LNCAP (cell line): ENCODE measurements at regions not wholly inside any gene's neighbourhood (a gene's known extent, or its start where the extent isn't known, plus 50 kb on each side); places are given as distances from the start of the nearest gene placed in this dataset.

Experiments
- CTCF ChIP-seq: fragments of 450-650 bp; IDR thresholded peaks from 2 replicates; pipeline ENCODE4 v1.5.1; 2017; ENCODE audit warnings: mild to moderate bottlenecking

GRCh38 chr11:24386546-24387397, 110.1 kb upstream of the LUZP2 start:
- peak; percentile 44; the same call in 1 of the 2 replicates for TF ChIP-seq CTCF

GRCh38 chr11:24389575-24389974, 107.3 kb upstream of the LUZP2 start:
- no peak for TF ChIP-seq CTCF

- no peak for TF ChIP-seq CTCF
Measured at GRCh38 chr11:24390016-24390415, 106.8 kb upstream of the LUZP2 start.

- TF ChIP-seq CTCF: no peak
Measured at GRCh38 chr11:24390762-24391161, 106.1 kb upstream of the LUZP2 start.

GRCh38 chr11:24391167-24391566, 105.7 kb upstream of the LUZP2 start:
- no peak for TF ChIP-seq CTCF

GRCh38 chr11:24400059-24400665, 96.7 kb upstream of the LUZP2 start:
- no peak for TF ChIP-seq CTCF

- TF ChIP-seq CTCF: no peak
Measured at GRCh38 chr11:24406389-24406788, 90.5 kb upstream of the LUZP2 start.
